Heart left ventricle (tissue), 16 donors: ENCODE measurements at regions not wholly inside any gene's neighbourhood (a gene's known extent, or its start where the extent isn't known, plus 50 kb on each side); places are given as distances from the start of the nearest gene placed in this dataset.

Source experiments
- ATAC-seq, 4 donors: fragments of 200-7000 bp; cut with Tn5 transposase; one replicate each; pipeline ENCODE4 v1.9.1; 2020 to 2022; ENCODE audit warnings: moderate library complexity in 4 of 4, mild to moderate bottlenecking in 3 of 4, moderate number of reproducible peaks in 1 of 4
- DNase-seq, 5 donors: peaks; one replicate each; pipeline ENCODE4 v3.0.0-alpha.2; 2020
- H3K27ac ChIP-seq, 12 donors: fragments of 200-600 bp; sonication (generic) in 4 of 12; one replicate each; pipeline versions ENCODE4 v1.5.0 to v1.8.0; 2016 to 2022; ENCODE audit warnings: mild to moderate bottlenecking in 2 of 12
- H3K27me3 ChIP-seq, 9 donors: fragments of 200-600 bp; sonication (generic) in 2 of 9; one replicate each; pipeline versions ENCODE4 v1.5.1 to v1.8.0; 2016 to 2022; ENCODE audit warnings: mild to moderate bottlenecking in 3 of 9
- H3K36me3 ChIP-seq, 9 donors: fragments of 200-600 bp; sonication (generic) in 2 of 9; one replicate each; pipeline versions ENCODE4 v1.5.0 to v1.8.0; 2018 to 2022; ENCODE audit warnings: mild to moderate bottlenecking in 2 of 9
- H3K4me1 ChIP-seq, 12 donors: fragments of 200-600 bp; sonication (generic) in 4 of 12; one replicate each; pipeline versions ENCODE4 v1.5.0 to v1.8.0; 2016 to 2022; ENCODE audit warnings: mild to moderate bottlenecking in 3 of 12
- H3K4me3 ChIP-seq, 12 donors: fragments of 200-600 bp; sonication (generic) in 4 of 12; one replicate each; pipeline versions ENCODE4 v1.5.0 to v1.8.0; 2017 to 2022; ENCODE audit warnings: mild to moderate bottlenecking in 9 of 12, moderate library complexity in 4 of 12
- H3K9me3 ChIP-seq, 12 donors: fragments of 200-600 bp; sonication (generic) in 4 of 12; one replicate each; pipeline versions ENCODE4 v1.5.0 to v1.8.0; 2016 to 2022; ENCODE audit warnings: mild to moderate bottlenecking in 1 of 12
- POLR2A ChIP-seq, 2 donors: fragments of 450-650 bp; IDR thresholded peaks; one replicate each; pipeline ENCODE4 v1.6.1; 2017; ENCODE audit warnings: antibody characterized with exemption in 2 of 2, mild to moderate bottlenecking in 2 of 2, moderate library complexity in 2 of 2
- WGBS, 4 donors: extraction: QIAGEN DNeasy Blood & Tissue Kit in 2 of 4; methylation state at CpG; one replicate each; pipeline versions ENCODE4 v1.1.5 to v1.1.7; 2013 to 2018; 5-methylcytosine and 5-hydroxymethylcytosine counted together
- intact Hi-C, 10 donors: fragments of 100-400 bp; cut with DNase I; formaldehyde crosslinking; loops; one replicate each; pipeline versions ENCODE4 v1.11.1 to v1.14.2; 2022
- TF ChIP-seq, protein P1 (sequence below), 12 donors: fragments of 200-600 bp; sonication (generic) in 4 of 12; IDR thresholded peaks; one replicate each; pipeline versions ENCODE4 v1.5.0 to v1.8.0; 2018 to 2022; ENCODE audit warnings: antibody characterized with exemption in 12 of 12, mild to moderate bottlenecking in 5 of 12
- donor health status: ischemic (EF 13 %, LVEDD 7.1; RV severe dilation, severe dysfunction).
- donor health status: healthy with polysubstance abuse.
- donor health status: DM: no; HTN: yes; CAD: no.
- donor health status: DM: no; HTN: no; CAD: no.
- donor health status: ischemic (EF 25% LVEDD 6.9; RV normal size, moderate dysfunction).
- donor health status: ischemic (EF 25% LVEDD 5.7; RV mildly dilated, moderate dysfunction).
- donor health status: healthy.
- donor health status: DM: yes; HTN: yes; CAD: no.
- donor health status: ischemic (EF 35%, LVEDD 5.7; RV mildly dilated, moderate dysfunction).
- donor health status: nonischemic (EF 11% LVEDD 7.7; RV severe dilation, severe dysfunction).
- donor health status: DM: yes; HTN: yes; CAD: no.
- donor health status: PGD.
- donor health status: ischemic (EF 29% LVEDD 5.4; RV normal size, mild dysfunction).
- donor health status: nonischemic (EF 23%, LVEDD 6.1; RV moderate dilation, normal function).

DNA sequence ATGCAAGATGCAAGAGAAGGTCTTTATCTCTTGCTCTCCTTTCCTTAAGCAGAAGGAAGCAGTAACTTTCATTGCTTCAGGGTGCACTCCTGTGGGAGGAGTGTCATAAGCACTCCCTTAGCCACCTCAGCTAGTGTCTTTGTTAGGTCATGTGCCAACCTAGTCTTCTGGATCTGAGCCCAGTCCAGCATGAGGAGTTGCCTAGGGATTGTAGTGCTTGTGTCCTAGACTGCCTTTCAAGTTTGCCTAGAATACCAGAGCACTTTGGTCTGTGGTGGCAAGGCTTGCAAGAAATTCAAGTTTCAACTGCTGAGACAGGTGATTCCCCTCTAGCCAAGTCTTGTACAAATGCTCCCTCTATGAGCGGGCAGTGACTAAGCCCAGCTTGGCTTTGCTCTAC lies 633.6 kb downstream of the ZNF385D start:
- TF ChIP-seq POLR2A (IDR thresholded peaks at IDR 0.05) = no peak
- TF ChIP-seq, protein P1, sequence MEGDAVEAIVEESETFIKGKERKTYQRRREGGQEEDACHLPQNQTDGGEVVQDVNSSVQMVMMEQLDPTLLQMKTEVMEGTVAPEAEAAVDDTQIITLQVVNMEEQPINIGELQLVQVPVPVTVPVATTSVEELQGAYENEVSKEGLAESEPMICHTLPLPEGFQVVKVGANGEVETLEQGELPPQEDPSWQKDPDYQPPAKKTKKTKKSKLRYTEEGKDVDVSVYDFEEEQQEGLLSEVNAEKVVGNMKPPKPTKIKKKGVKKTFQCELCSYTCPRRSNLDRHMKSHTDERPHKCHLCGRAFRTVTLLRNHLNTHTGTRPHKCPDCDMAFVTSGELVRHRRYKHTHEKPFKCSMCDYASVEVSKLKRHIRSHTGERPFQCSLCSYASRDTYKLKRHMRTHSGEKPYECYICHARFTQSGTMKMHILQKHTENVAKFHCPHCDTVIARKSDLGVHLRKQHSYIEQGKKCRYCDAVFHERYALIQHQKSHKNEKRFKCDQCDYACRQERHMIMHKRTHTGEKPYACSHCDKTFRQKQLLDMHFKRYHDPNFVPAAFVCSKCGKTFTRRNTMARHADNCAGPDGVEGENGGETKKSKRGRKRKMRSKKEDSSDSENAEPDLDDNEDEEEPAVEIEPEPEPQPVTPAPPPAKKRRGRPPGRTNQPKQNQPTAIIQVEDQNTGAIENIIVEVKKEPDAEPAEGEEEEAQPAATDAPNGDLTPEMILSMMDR (IDR thresholded peaks at IDR 0.05) = no peak
- peaks cover 0 to 19% (median 0%) of the 10 kb centered on the region in 12 donors for H3K9me3 ChIP-seq
- H3K27ac ChIP-seq = no peak overlapping the region
- 93 to 100% (median 99%) methylated on average over 1 of the region's 1 CpG for WGBS, 4 donors
- intact Hi-C loops = no loop called here
- no peaks in the 10 kb centered on the region for H3K4me1 ChIP-seq
- no peaks in the 10 kb centered on the region for H3K27me3 ChIP-seq
- H3K4me3 ChIP-seq = no peak overlapping the region
- DNase-seq = no peak
- H3K36me3 ChIP-seq = no peaks in the 10 kb centered on the region
- ATAC-seq = no peak

DNA sequence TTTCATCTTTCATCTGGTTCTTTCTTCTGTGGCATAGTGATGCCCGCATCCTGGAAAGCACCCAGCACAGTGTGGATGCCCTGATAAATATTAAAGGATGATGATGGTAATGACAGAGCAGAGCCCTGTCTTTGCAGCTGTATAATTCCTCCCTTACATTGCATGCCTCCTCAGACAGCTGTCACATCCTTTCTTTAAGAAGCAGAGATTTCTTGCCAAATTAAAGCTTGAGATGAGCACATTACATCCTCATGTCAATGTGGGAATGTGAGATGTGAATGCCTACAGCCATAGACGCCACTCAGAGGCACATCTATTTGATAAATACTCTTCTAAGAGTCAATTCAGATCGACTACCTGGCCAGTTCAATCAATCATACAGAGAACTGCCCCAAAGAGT lies 642.0 kb downstream of the ZNF385D start:
- no peak for TF ChIP-seq POLR2A (IDR thresholded peaks at IDR 0.05)
- TF ChIP-seq, protein P1 (IDR thresholded peaks at IDR 0.05) = no peak
- DNase-seq = no peak

DNA sequence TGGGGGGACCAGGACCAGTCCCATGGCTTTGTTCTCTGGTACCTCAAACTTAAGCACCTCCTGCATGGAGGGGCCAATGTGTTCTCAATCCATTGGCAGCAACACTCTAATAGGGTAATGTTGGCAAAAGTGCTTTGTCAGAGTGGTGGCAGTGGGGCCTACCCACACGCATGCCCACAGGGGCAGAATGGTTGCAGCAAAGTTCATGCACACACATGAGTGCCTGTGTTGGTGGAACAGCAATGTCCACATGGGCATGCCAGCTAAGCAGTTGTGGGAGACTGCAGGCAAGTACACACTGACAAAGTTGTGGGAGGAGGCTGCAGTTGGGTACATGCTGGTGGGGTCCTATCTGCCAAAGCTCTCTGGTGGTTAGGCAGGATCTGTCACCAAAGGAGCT lies 645.2 kb downstream of the ZNF385D start:
- DNase-seq = no peak
- no peak for ATAC-seq
- intact Hi-C loops = no loop called here
- Histone ChIP-seq H3K27me3 (no peaks in the 10 kb centered on the region), H3K4me3 (no peak overlapping the region), H3K36me3 (no peaks in the 10 kb centered on the region), H3K9me3 (peaks cover 0 to 24% (median 11%) of the 10 kb centered on the region in 12 donors), H3K27ac (no peak overlapping the region), H3K4me1 (no peaks in the 10 kb centered on the region)
- 80 to 100% (median 97%) methylated on average over 1 of the region's 1 CpG for WGBS, 4 donors
- TF ChIP-seq, protein P1 (IDR thresholded peaks at IDR 0.05) = no peak
- no peak for TF ChIP-seq POLR2A (IDR thresholded peaks at IDR 0.05)

More for the DNA sequence above, 642.0 kb downstream of the ZNF385D start:
- peaks cover 0 to 6% (median 0%) of the 10 kb centered on the region in 12 donors for H3K9me3 ChIP-seq
- H3K4me3 ChIP-seq = no peak overlapping the region
- H3K27ac ChIP-seq = no peak overlapping the region
- intact Hi-C loops = no loop called here
- ATAC-seq = no peak
- H3K4me1 ChIP-seq = no peaks in the 10 kb centered on the region
- 49 to 67% (median 61%) methylated on average over 3 of the region's 3 CpGs for WGBS, 4 donors
- H3K36me3 ChIP-seq = no peaks in the 10 kb centered on the region
- H3K27me3 ChIP-seq = no peaks in the 10 kb centered on the region

DNA sequence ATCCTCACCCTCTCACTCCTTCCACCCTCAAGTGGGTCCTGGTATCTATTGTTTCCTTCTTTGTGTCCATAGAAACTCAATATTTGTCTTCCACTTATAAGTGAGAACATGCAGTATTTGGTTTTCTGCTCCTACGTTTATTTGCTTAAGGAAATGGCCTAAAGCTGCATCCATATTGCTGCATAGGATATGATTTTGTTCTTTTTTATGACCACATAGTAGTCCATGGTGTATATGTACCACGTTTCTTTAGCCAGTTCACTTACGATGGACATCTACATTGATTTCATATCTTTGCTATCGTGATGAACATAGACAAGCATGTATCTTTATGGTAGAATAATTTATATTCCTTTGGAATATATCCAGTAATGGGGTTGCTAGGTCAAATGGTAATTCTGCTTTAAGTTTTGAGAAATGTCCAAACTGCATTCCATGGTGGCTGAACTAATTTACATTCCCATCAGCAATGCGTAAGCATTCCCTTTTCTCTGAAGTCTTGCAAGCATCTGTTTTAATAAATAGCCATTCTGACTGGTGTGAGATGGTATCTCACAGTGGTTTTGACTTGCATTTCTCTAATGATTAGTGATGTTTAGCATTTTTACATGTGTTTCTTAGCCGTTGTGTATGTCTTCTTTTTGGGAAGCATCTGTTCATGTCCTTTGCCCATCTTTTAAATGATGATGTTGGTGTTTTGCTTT lies 650.2 kb downstream of the ZNF385D start:
- Histone ChIP-seq H3K9me3 (peaks cover 0 to 24% (median 11%) of the 10 kb centered on the region in 12 donors), H3K4me1 (no peaks in the 10 kb centered on the region), H3K27ac (no peak overlapping the region), H3K36me3 (no peaks in the 10 kb centered on the region), H3K27me3 (no peaks in the 10 kb centered on the region), H3K4me3 (no peak overlapping the region)
- DNase-seq (no peak), ATAC-seq (no peak)
- intact Hi-C loops = no loop called here
- no peak for TF ChIP-seq POLR2A (IDR thresholded peaks at IDR 0.05)
- TF ChIP-seq, protein P1 (IDR thresholded peaks at IDR 0.05) = no peak
- WGBS, 4 donors = 79 to 83% (median 81%) methylated on average over 6 of the region's 6 CpGs
